GM12878 (cell line): ENCODE measurements at regions not wholly inside any gene's neighbourhood (a gene's known extent, or its start where the extent isn't known, plus 50 kb on each side); places are given as distances from the start of the nearest gene placed in this dataset.

Experiments used
- ATF3 ChIP-seq: IDR thresholded peaks from 2 replicates; pipeline ENCODE4 v1.6.1; 2011; ENCODE audit warnings: low read depth, mild to moderate bottlenecking, low read length, moderate library complexity, borderline replicate concordance; ENCODE audit errors: extremely low read depth
- BCLAF1 ChIP-seq: fragments of 450-650 bp; IDR thresholded peaks from 2 replicates; pipeline ENCODE4 v1.6.1; 2017; ENCODE audit warnings: antibody characterized with exemption, mild to moderate bottlenecking, moderate library complexity
- CREB1 ChIP-seq: IDR thresholded peaks from 2 replicates; pipeline ENCODE4 v1.6.1; 2012; ENCODE audit warnings: low read depth, mild to moderate bottlenecking, inconsistent platforms
- CTCF ChIP-seq, 3 experiments: IDR thresholded peaks in 2 of 3; conservative IDR thresholded peaks in 1 of 3; 2 replicates each; pipeline ENCODE4 v1.5.1; 2011; ENCODE audit warnings: low read depth in 3 of 3, low read length in 3 of 3, mild to moderate bottlenecking in 3 of 3, control low read depth in 2 of 3, moderate library complexity in 2 of 3, inconsistent platforms in 1 of 3, mixed read lengths in 1 of 3; ENCODE audit not compliant: control insufficient read depth in 2 of 3, insufficient read depth in 1 of 3; ENCODE audit errors: extremely low read depth in 1 of 3
- E2F4 ChIP-seq: IDR thresholded peaks from 2 replicates; pipeline ENCODE4 v1.6.1; 2012; ENCODE audit warnings: low read depth, low read length, improper control_type of control experiment
- ELK1 ChIP-seq: IDR thresholded peaks from 2 replicates; pipeline ENCODE4 v1.6.1; 2012; ENCODE audit warnings: low read depth, low read length, improper control_type of control experiment
- EZH2 ChIP-seq: IDR thresholded peaks from 2 replicates; pipeline ENCODE4 v1.6.1; 2012; ENCODE audit warnings: low read depth, mild to moderate bottlenecking, control low read depth, inconsistent platforms, low read length, borderline replicate concordance; ENCODE audit not compliant: control insufficient read depth
- MLLT1 ChIP-seq: fragments of 450-650 bp; IDR thresholded peaks from 2 replicates; pipeline ENCODE4 v1.6.1; 2016; ENCODE audit warnings: mild to moderate bottlenecking
- NFIC ChIP-seq: IDR thresholded peaks from 2 replicates; pipeline ENCODE4 v1.6.1; 2012; ENCODE audit warnings: low read depth, mild to moderate bottlenecking, inconsistent platforms, low read length, moderate library complexity
- POLR2AphosphoS2 ChIP-seq: IDR thresholded peaks from 2 replicates; pipeline ENCODE4 v1.6.1; 2011; ENCODE audit warnings: low read depth, mild to moderate bottlenecking, low read length, improper control_type of control experiment, moderate library complexity
- SIN3A ChIP-seq: IDR thresholded peaks from 2 replicates; pipeline ENCODE4 v1.6.1; 2012; ENCODE audit warnings: low read depth, low read length, improper control_type of control experiment
- SMC3 ChIP-seq: IDR thresholded peaks from 2 replicates; pipeline ENCODE4 v1.6.1; 2011; ENCODE audit warnings: low read length, improper control_type of control experiment, borderline replicate concordance
- SUZ12 ChIP-seq: fragments of 200-600 bp; sonication (generic); IDR thresholded peaks from one replicate; pipeline ENCODE4 v1.6.1; 2018; ENCODE audit warnings: antibody characterized with exemption, mild to moderate bottlenecking; ENCODE audit not compliant: unreplicated experiment
- ZNF217 ChIP-seq: fragments of 450-650 bp; IDR thresholded peaks from 2 replicates; pipeline ENCODE4 v1.6.1; 2017; ENCODE audit warnings: antibody characterized with exemption, mild to moderate bottlenecking

- no peak for TF ChIP-seq CREB1
- TF ChIP-seq EZH2: no peak
- no peak for TF ChIP-seq SIN3A
- TF ChIP-seq ELK1: no peak
- TF ChIP-seq CTCF (IDR thresholded peaks at IDR 0.05 in 2 of 3, conservative IDR thresholded peaks at IDR 0.05 in 1 of 3; ENCODE audit: control insufficient read depth in 2 of 3, extremely low read depth in 1 of 3, insufficient read depth in 1 of 3, low read depth in 3 of 3, low read length in 3 of 3): no peak
- no peak for TF ChIP-seq E2F4
- no peak for TF ChIP-seq ATF3
- TF ChIP-seq MLLT1: no peak
- no peak for TF ChIP-seq SMC3
- no peak for TF ChIP-seq ZNF217
- no peak for TF ChIP-seq BCLAF1
- no peak for TF ChIP-seq SUZ12
- no peak for TF ChIP-seq NFIC
- no peak for TF ChIP-seq POLR2AphosphoS2
These were observed 265.2 kb upstream of the RASA1 start for GRCh38 chr5:87002485-87002884.
